Hematopoietic multipotent progenitor cell treated with erythropoietin and hydrocortisone succinate and interleukin-3 and kit ligand, for 4 days (in vitro differentiated cells): ENCODE measurements at regions not wholly inside any gene's neighbourhood (a gene's known extent, or its start where the extent isn't known, plus 50 kb on each side); places are given as distances from the start of the nearest gene placed in this dataset.
"Not testable (repeated sequence)": the region's sequence is repeated elsewhere in the genome, so short reads cannot be mapped to it uniquely, and the experiment has no call there.

ENCODE experiments used
- DNase-seq: peaks from one replicate; pipeline ENCODE4 v3.0.0-alpha.2; 2015

DNA sequence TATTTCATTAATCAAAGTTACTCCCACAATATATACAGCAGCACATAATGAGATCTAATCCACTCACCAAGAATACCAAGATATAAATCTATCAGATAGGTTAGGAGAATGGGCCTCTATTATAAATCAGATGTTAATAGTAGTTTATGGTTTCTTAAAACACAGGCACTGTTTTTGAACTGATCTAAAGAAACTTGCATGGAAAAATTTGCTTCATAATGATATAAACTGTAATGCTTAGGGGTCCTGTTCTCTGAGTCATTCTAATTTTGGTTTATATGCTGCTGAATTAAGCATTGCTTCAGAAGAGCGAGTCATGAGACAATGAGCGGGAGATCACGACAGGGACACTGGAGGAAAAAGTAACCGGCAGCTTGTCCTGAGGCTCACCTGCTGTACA is 113.3 kb upstream of the OTUD4 start:
- no peak for DNase-seq

DNA sequence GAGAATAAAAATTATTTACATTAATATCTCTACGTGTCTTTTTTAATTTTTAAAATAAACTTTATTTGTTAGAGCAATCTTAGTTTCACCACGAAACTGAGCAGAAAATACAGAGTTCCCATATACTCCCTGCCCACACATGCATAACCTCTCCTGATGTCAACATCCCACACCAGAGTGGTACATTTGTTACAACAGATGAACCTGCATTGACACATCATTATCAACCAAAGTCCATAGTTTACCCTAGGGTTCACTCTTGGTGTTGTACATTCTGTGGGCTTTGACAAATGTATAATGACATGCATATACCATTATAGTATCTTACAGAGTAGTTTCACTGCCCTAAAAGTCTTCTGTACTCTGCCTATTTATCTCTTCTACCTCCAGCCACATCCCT is 110.6 kb upstream of the OTUD4 start:
- DNase-seq: no peak

DNA sequence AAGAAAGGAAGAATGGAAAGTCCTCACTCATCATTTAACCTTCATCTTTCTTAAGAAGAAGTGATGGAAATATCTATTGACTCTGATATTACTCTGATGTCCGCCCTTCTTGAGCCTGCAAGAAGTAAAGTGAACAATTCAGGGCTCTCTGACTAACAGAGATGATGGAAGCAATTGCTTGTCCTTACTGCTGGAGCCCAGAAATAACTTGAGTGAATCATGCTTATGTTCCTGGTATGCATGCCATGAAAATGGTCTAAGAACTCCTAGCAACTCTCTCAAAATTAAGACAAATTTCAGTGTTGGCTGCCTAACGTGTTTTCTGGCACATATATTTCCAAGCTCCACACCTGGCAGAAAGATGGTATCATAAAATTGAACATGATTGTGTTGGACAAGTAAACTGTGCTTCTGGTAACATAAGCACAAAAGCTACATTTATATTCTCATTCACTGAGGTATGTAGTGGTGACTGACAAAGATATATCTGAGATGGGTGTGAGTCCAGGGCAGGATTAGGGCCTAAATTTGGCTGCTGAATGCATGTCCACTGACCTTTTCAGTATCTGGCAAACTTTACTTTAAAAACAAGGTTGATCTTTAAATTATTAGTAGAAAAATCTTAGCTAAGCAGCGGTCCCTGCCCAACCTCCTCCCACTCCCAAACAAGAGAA is 109.2 kb upstream of the OTUD4 start:
- DNase-seq: no peak

- DNase-seq: no peak
These were observed 107.0 kb upstream of the OTUD4 start for GRCh38 chr4:145287351-145287750.

DNA sequence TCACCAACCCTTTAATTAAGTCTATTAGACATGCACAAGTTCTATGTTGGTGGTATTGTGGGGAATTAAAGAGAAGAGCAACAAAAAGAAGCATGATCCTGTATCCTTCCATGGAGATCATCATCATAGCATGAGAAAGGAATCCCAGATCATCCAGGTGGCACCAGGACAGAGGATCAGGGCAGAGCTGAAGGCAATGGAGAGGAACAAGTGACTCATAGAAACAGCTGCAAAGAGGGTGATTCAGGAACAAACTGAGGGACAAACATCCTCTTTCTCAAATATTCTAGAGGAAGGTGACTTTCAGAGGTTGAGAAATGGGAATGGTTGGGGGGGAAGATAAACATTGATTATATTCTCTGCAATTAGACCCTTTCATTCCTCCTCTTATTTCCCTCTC is 105.5 kb upstream of the OTUD4 start:
- no peak for DNase-seq

- no peak for DNase-seq
These were observed 103.5 kb upstream of the OTUD4 start for GRCh38 chr4:145283909-145284308.

DNA sequence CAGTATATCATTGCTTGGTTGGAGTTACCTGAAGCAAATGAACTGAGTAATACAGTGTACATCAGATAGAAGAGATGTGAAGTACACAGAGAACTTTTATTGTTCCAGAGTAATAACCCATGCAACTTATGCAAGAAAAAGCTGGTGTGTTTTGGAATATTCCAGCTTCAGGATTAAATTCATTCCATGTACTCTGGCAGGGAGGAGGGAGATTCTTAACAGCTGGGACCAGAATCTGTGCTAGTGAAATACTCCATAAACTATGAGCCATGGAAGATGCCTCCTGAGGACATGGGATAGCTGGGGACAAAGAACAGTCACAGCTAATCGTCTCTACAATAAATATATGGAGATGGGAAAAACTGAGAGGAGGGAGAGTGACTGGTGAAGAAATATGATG is 101.6 kb upstream of the OTUD4 start:
- no peak for DNase-seq

DNA sequence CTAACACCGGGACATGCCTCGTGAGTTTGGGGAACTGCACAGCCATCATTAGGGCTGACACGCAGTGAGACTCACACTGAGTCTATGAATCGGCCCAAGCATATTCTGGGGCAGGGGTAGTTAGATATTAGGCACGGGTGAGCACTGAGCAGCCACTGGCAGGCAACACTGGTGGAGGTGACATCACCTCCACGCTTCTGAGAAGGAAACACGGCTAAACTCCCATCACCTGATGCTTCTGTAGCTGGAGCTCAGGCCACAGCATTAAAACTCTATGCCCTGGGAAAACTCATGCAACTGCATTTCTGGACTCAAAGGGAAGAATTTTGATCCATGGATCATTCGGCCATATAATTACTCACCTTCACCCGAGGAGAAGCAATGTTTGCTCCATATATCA is 100.8 kb upstream of the OTUD4 start:
- DNase-seq: no peak

GRCh38 chr4:145280541-145280940 is 100.2 kb upstream of the OTUD4 start:
- no peak for DNase-seq

GRCh38 chr4:145279122-145279960 is 99.0 kb upstream of the OTUD4 start:
- DNase-seq: no peak

DNA sequence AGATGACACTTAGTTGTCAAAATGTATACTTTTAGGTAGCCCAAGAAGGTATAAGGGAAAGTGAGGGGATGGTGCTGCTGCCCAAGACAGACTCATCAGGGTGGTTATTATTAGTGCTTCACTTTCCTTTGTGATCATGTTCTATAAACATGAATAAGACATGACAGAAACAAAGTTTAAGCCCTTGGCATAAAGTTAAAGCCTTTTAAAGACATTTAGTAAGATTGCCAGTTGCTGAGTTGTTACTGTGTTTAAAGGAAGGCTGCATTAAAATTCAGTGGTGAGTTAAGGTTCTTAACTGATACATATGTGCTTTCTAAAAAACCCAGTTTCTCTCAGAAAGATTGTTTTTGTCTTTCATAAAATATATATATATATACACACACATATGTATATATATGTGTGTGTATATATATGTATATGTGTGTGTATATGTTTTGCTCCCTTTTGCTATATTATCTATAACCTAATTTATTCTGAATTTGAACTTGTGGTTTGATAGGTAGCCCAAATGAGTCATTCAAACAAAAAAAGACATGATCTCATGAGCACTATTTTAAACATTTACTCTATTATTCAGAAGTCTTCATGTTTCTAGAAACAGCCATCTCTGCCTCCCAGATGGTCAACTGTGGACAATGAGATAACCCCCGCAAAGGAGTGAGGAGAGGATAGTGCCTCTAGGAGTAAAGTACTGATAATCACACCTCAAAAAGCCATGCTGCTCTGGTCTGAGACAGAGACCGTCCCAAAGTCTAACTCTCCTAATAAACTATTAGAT is 98.1 kb upstream of the OTUD4 start:
- no peak for DNase-seq

DNA sequence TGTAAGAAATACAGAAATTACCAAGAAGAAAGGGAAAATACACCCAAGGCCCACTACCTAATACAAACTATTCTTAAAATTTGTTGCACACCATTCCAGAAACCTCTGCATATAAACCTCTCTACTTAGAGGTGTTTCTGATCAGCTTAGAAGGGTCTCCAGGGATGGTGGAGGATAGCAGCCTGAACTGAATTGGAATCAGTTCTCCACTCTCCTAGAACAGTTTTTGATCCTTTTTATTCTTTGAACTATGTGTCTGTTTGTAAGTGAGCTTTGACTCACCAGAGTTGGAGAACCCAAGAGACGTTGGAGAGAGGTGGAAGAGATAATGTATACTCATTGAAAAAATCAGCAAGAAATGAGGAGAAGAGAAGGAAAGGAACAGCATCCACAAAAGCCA is 96.6 kb upstream of the OTUD4 start:
- DNase-seq: no peak

GRCh38 chr4:145276050-145276449 is 95.7 kb upstream of the OTUD4 start:
- DNase-seq: no peak

- no peak for DNase-seq
These were observed 90.8 kb upstream of the OTUD4 start for GRCh38 chr4:145271194-145271593.

DNA sequence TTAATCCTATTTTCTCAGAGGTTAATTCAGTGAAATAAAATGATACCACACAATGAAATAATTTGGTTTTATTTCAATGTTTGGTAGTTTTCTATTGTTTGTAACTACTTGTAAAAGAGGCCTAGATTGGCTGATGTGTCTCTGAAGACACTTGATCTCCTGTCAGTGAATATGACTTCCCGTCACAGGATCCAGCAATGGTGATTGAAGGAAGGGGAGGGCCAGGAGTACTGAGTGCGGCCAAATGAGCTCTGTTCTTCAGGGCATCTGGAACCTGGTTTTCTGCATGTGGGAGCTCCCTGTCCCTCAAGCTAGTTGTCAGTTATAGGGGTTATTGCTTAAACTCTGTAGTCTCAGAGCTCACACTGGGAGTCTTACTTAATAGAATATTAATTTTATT is 86.5 kb upstream of the OTUD4 start:
- DNase-seq: no peak

GRCh38 chr4:145260091-145260490 is 79.7 kb upstream of the OTUD4 start:
- DNase-seq: no peak

- not testable (repeated sequence) for DNase-seq
These were observed 74.9 kb upstream of the OTUD4 start for GRCh38 chr4:145255311-145255710.

GRCh38 chr4:145252190-145252589 is 71.8 kb upstream of the OTUD4 start:
- no peak for DNase-seq

GRCh38 chr4:145251391-145251790 is 71.0 kb upstream of the OTUD4 start:
- DNase-seq: no peak

GRCh38 chr4:145248971-145249370 is 68.6 kb upstream of the OTUD4 start:
- DNase-seq: no peak

GRCh38 chr4:145248502-145248901 is 68.1 kb upstream of the OTUD4 start:
- DNase-seq: no peak

GRCh38 chr4:145234091-145234706 is 53.8 kb upstream of the OTUD4 start:
- DNase-seq: peak; percentile 86
